Activated T-cell treated with anti-CD3 and anti-CD28 coated beads for 48 hours (primary cell): ENCODE measurements at regions not wholly inside any gene's neighbourhood (a gene's known extent, or its start where the extent isn't known, plus 50 kb on each side); places are given as distances from the start of the nearest gene placed in this dataset.
"Not testable (repeated sequence)": the region's sequence is repeated elsewhere in the genome, so short reads cannot be mapped to it uniquely, and the experiment has no call there.

Experiments
- DNase-seq: peaks from one replicate; pipeline ENCODE4 v3.0.0-alpha.2; 2020; ENCODE audit warnings: low read depth

DNA sequence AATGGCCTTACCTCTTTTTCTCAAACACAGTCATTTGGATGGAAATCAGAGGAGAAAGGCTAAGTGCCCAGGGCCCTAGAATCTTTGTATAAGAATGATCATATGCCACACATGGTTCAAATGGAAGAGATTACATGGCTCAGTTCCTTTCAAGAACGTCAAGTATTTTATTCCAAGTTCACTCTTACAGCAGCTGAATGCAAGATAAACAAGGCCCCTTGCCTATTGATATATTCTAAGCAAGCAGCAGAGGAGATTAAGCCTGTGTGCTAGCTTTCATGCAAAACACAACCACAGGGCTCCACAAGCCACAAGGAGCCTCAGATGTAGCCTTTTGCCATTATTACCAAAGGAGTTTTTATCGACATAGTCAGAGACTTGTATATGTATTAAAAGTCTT is 55.3 kb upstream of the SLCO6A1 start:
- DNase-seq, result no peak

DNA sequence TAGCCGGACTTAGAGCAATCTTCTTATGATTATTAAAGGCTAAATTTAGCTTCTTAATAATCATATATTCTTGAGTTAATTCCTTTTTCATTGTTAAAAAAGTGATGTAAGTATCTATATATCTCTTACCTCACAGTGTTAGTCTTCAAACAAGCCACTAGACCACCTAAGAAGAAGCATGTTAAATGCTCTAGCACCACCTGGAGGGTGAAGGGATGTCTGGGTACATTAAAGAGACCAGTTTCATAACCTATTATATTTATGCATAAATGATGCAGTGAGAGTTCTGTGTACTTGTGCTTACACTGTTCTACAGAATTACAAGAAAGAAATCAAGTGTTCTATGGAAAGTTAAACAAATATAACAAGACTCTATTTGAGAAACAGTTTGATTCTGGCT is 55.9 kb upstream of the SLCO6A1 start:
- no peak for DNase-seq

DNA sequence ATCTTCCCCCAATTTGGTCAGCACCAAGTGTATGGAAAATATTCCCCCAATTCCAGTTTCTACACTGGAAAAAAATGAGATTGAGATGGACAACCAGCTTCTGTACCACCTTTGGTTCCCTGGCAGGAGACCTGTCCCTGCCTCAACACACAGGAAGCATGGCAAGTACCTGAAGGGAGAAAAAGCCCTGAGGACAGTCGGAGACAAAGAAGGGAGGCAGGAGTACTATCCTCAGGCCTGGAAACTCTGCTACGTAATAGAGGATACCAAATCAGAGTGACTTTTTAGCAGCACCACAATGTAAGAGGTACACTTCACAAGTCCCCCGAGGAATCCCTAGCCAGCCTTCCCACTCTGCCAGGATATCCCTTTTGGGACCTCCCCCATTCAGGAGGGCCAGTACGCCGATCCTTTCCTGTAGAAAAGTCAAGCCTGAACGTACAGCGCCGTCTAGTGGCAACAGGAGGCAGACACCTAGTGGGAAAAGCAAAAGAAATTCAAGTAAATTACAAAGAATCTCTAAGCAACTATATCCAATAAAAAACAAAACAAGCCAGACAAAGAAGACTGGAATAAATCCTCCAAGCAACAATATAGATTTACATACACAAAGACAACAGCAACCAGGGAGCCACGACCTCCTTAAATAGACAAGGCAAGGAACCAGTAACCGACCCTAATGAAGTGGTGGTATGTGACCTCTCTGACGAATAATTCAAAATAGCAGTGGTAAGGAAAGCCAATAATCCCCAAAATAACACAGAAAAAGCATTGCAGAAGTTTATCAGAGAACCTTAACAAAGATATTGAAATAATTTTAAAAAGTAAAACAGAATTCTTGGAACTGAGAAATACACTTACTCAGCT is 63.3 kb upstream of the SLCO6A1 start:
- no peak for DNase-seq

DNA sequence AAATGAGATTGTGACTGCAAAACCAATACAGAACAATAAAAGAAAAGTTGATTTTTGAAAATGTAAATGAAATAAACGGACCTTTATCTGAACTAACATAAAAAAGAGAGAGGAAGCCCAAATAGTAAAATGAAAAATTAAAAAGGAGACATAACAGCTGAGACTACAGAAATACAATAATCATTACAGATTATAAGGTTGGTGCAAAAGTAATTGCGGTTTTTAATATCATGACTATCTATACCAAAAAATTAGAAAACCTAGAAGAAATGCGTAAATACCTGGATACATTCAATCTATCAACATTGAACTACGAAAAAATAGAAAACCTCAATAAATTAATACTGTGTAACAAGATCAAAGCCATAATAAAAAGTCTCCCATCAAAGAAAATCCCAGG is 71.9 kb upstream of the SLCO6A1 start:
- no peak for DNase-seq

DNA sequence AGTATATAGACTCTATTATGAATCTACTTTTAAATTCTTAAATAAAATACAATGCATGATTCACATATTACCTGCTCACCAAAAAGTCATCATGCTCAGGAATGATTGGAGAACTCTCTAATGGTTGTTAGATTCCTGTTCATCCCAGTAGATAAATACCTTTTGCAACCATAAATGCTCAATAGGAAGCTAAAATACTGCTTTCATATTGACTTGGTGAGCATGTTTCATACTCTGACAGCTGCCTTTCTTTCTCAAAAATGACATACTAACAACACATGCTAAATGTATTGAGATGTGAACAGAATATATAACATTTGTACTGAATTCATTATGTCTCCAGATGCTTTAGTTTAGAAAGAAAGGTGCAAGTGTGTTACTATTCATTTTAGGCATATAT is 79.6 kb upstream of the SLCO6A1 start:
- DNase-seq, result no peak

DNA sequence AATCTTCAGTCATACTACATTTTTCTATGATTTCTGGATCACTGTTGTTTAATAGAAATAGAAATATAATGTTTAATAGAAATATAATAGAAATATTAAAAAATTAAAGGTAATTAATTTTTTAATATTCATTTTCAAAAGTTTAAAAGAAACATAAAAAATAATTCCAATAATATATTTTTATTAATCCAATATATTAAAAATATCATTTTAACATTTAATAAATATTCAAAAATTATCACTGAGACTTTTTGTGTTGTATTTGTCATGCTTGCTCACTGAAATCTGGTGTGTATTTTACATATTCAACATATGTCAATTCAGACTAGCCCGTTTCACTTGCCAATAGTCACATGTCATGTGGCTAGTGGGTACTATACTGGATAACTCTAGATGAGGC is 80.6 kb upstream of the SLCO6A1 start:
- DNase-seq, result no peak

DNA sequence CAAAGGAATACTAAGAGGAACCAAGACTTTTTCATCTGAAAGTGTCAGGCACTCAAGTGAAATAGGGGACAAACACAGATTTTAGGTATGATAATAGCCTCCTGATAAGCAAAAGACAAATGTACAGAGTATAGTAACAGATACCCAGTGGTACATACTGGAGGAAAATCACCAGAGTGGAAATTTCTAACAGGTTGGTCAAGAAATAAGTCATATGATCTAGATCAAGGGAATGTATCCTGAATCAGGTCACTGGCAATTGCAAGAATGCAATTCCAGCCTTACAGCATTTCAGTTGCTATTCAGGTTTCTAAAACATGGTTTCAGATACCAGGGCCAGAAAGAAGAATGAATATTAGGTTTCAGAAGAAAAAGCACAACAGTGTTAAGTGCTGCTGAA is 82.2 kb upstream of the SLCO6A1 start:
- no peak for DNase-seq

DNA sequence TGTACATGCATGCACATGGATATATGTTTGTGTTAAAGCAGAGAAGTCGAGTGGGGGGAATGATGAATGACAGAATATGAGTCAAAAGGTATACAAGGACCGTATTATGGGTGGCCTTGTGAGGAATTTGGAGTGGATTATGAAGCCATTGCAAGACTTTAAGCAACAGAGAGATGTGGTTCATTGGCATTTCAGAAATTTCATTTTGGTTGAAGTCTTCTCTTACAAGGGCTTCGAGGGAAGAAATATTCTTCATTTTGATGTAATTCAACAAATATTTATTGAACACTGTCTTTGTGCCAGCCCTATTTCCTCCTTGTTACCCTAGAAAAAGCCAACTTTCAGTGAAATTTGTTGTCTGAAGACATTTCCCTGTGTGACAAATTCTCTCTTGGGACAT is 83.9 kb upstream of the SLCO6A1 start:
- no peak for DNase-seq

DNA sequence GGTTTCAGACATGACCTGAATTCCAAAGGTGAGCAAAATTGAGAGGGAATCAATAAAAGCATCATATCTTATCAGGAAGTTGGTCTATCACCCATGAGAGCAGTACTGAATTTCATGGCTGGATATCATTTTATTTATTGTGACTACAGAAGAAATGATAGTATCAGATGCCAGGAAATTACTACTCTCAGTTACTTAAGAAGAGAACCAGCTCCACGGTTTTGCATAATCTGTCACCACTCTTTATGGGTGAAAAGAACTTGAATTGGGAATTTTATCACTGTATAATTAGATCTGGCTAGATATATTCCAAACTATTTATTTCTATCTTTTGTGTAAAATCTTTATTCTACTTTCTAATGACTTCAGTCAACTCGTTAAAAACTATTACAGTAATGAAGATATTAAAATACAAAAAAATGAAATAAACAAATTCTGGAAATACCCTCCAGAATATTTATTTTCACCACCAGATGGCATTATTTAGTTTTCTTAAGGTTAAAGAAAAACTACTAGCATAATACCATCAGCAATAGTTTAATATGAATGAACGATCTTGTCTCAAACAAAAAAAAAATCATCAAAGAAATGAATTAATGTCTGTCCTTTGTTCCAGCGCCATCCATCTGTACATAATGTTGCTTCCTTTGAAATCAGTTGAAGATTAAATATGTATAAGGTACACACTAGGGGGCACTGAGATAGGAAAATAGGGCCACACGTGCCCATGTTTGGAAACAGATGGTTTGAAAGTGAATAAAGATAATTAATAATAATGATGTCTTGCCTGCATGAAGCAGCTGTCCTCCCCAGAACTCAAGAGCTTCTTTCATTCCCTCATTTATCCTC is 84.7 kb upstream of the SLCO6A1 start:
- no peak for DNase-seq

DNA sequence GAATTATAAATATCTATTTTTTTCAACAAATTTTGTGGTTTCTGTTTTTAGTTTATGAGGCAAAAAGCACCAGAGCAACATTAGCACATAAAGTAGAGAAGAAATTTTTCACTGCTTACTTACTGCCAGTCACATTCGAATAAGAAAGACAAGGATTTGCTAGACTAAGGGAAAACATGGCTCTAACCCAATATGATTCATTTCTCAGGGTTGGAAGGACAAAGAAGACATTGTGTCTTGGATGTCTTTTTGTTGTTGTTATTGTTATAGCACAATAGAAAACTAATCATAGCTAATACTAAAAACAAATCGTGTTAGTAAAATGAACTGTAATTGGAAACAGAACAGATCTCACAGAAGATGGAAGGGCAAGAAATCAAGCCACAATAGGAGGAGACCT is 90.9 kb upstream of the SLCO6A1 start:
- no peak for DNase-seq

DNA sequence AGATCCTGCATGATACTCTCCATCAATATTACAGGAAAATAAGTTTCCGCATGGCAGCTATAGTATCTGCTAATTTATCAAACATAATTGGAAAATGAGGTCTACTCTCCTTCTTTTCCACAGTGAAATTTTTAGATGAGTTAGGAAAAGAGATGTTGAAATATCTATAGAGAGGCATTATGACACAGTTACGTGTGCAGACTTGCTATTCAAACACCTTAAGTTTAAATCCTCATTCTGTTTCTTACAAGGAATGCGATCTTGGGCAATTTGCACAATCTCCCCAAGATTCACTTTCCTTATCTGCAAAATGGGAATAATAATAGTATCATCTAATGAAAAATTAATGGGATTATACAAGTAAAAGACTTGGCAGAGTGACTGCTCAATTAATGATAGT is 91.7 kb upstream of the SLCO6A1 start:
- DNase-seq, result no peak

DNA sequence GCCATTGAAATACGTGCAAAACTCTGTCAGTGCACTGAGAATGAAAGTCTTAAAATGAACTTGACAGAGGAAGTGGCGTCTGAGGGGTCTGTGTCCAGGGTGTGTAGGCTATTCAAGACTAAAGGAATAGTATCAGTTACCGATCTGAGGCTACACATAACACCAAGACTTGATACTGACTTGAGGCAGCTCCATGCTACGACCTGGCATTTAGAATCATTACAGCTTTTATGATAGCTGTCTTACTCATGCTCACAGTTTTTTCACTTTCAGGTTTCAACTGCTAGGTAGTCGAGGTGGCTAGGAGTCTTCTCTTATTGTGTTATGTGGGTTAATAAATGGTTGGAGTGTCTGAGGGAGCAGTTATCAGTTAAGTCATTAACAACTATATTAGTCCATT is 92.8 kb upstream of the SLCO6A1 start:
- DNase-seq, result no peak

DNA sequence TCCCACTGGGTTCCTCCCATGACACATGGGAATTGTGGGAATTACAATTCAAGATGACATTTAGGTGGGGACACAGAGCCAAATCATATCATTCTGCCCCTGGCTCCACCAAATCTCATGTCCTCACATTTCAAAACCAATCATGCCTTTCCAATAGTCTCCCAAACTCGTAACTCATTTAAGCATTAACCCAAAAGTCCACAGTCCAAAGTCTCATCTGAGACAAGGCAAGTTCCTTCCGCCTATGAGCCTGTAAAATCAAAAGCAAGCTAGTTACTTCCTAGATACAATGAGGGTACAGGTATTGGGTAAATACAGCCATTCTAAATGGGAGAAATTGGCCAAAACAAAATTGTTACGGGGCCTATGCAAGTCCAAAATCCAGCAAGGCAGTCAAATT is 93.8 kb upstream of the SLCO6A1 start:
- DNase-seq, result not testable (repeated sequence)

DNA sequence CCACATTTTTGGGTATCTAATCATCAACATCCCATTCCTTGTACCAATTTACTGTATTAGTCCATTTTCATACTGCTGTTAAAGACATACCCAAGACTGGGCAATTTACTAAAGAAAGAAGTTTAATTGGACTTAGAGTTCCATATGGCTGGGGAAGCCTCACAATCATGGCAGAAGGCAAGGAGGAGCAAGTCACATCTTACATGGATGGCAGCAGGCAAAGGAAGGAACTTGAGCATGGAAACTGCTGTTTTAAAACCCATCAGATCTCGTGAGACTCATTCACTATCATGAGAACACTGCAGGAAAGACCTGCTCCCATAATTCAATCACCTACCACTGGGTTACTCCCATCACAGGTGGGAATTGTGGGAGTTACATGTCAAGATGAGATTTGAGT is 95.4 kb upstream of the SLCO6A1 start:
- DNase-seq, result no peak

DNA sequence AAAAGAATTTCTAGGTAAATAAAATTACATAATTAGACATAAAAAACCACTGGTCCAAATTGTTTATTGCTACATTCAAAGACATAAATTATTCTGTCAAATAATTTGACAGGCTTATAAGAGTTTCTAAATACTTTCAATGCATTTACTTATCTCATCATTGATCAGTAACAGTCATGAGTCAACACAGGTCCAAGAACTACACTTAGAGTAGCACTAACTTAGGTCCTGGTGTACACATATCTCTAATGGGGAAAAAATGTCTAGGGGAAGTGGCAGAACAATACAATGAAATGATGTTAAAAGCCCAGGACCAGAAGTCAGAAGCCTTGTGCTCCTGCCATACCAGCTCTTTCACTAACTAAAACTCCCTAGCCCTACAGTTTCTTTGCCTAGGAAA is 96.5 kb upstream of the SLCO6A1 start:
- DNase-seq, result no peak

DNA sequence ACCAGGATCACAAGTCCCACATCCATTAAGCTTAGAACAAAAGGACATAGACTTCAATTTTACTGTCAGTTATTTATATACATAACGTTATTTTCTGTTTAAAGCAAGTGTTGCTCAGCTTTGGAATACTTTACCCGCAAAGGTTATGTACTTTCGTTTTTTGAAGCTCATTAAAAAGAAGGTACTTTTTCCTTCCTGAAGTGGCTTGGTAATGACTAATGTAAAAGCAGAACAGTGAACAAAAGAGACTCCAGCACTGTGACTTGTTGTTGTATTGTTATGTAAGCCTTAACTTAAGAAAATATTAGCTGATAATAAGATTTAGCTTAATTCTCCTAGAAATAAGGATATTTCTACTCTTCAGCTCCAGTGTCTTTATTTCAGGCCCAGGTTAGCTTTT is 97.3 kb upstream of the SLCO6A1 start:
- DNase-seq, result no peak

DNA sequence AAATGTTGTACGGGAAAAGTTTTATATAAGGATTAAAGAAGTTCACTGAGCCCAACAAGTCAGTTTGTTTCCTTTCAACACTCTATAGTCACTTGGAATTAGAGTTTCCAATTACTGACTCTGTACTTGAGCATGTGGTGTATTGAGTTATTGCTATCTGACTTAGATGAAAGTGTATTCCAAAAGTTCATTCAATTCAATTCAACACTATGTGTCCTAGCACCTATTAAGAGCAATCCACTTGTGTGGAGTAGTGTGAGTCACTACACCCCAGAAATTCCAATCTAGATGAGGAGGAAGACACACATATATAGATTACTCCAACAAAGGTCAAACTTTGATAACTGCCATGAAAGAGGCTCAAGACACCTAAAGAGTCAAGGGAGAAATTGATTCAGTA is 98.2 kb upstream of the SLCO6A1 start:
- no peak for DNase-seq

DNA sequence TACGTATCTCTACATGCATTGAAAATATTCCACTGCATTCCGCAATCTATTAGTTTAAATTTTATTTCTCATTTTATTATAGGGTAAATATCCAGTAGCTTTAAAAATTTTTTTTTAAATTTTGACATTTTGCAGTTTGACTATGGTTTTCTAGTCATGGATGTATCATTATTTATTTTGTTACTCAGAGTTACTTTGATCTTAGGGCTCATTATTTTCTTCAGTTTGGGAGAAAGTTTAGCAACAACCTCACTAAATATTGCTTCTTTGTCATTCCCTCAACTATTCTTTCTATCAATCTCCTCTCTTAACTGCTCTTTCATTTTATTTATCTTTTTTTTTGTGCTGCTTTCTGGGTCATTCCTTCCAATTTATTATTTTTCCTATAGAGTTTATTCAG is 100.5 kb upstream of the SLCO6A1 start:
- DNase-seq, result no peak

DNA sequence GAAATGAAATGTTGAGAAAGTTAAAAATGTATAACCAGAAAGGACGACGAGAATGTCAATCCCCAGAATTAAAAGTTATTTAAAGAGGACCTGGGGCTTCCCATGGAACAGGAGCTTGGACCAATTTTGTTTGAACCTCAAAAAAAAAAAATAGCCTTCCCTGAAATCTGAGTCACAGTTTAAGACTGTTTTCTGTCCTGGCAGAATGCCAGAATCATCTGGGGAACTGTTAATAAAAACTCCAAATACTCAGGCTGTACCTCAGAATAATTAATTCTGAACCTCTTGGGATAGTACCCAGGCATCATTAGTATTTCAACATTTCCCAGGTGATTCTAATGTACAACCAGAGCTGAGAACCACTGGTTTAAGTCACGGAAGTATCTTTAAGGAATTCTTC is 102.2 kb upstream of the SLCO6A1 start:
- no peak for DNase-seq

DNA sequence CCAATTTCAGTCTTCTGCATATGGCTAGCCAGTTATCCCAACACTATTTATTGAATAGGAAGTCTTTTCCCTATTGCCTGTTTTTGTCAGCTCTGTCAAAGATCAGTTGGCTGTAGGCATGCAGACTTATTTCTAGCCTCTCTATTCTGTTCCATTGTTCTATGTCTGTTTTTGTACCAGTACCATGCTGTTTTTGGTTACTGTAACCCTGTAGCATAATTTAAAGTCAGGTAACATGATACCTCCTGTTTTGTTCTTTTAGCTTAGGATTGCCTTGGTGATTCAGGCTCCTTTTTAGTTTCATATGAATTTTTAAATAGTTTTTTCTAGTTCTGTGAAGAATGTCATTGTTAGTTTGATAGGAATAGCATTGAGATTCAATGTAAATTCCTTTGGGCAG is 104.9 kb upstream of the SLCO6A1 start:
- no peak for DNase-seq

DNA sequence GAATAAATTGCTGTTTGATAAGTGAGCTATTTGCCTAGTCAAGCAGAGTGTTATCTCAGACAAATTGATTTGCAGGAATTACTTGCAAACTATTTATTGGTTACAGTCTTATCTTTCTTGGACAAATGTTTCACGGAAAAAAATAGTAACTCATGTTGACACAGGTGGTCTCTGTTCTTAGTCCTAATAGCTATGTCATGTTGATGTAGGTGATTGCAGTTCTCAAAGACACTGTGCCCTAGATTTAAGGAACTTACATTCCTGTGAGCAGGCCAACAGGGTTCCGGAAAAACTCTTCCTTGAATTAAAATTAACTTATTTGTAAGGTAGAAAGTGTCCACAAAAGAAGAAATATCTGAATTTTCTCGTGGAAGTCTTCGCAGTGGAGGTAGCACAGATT is 109.6 kb upstream of the SLCO6A1 start:
- no peak for DNase-seq

DNA sequence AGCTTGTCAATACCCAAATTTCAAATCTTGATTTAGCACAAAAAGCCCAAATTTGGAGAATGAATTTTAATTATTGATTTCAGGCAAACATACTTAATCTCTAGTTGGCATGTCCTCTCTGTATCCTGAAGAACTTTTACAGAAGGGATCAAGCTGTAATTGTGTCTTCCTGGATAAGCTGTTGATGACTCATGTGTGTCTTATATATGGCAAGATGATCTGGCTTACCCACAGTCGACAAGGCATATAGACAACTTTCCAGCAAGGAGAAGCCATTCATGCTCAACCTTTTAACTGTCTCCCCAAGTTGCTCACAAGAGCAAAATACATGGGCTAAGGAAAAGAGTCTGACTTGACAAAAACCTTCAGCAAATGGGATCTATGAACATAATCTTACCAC is 112.5 kb upstream of the SLCO6A1 start:
- no peak for DNase-seq

DNA sequence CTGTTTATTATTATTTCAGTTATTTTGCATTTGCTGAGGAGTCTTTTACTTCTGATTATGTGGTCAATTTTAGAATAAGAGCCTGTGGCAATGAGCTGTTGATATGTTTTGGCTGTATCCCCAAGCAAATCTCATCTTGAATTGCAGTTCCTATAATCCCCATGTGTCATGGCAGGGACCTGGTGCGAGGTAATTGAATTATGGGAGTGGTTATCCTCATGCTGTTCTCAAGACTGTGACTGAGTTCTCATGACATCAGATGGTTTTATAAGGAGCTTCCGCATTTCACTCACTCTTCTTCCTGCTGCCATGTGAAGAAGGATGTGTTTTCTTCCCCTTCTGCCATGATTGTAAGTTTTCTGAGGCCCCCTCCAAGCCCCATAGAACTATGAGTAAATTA is 114.9 kb upstream of the SLCO6A1 start:
- no peak for DNase-seq
